NCI-H510A treated with DMSO at 0.1 percent for 48 hours (cell line): ENCODE measurements at regions not wholly inside any gene's neighbourhood (a gene's known extent, or its start where the extent isn't known, plus 50 kb on each side); places are given as distances from the start of the nearest gene placed in this dataset.

ENCODE experiments used
- DNase-seq: peaks from one replicate; lab custom pipeline; 2025; lab: John Stamatoyannopoulos, UW

DNA sequence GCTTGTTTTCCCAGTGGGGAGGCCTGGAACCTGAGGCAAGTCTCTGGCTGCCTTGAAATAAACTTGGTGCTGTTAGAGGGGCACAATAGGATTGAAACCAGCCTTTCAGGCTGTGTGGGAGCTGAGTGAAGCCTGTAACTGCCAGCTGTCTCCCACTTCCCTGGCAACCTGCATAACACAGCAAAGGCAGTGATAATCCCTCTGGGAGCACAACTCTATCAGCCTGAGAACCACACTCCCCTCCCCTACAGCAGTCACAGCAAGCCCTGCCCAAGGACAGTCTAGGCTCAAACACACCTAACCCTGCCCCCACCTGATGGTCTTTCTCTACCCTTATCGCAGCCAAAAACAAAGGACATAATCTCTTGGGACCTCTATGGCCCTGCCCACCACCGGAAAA lies 683.8 kb upstream of the ATXN8OS start:
- DNase-seq: no peak

DNA sequence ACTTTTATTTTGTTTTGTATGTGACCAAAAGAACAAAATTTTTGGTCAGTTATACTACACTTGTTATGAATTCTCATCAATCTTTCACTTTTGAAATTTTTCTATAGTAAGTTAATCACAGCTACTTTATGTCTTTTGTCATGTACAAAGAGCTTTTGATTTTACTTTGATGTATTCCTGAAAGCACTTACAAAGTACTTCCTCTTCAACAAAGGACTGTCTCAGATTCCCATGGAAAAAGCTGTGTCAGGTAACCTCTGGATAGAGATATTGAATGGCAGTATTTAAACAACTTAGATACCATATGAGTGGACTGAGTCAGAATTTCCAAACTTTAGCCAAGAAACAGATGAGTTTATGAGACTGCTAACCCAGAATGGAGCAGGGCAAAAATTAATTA lies 689.3 kb upstream of the ATXN8OS start:
- DNase-seq: no peak

DNA sequence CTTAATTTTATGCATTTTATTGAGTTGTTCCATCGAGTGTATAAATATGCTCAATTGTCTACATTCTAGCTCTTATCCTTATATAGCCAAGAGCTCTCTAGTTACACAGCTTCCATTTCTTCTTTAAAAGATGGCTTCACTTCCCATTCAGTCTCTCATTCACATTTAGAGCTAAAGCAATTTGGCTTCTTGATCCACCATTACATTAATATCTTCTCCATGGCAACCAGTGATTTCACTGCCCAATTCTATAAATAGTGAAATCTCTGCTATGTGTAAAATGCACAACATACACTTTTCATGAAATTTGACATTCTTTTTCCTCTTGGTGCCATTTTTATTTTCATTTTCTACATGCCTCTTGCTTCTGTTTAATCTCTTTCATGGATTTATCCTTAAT lies 696.9 kb upstream of the ATXN8OS start:
- DNase-seq: no peak

DNA sequence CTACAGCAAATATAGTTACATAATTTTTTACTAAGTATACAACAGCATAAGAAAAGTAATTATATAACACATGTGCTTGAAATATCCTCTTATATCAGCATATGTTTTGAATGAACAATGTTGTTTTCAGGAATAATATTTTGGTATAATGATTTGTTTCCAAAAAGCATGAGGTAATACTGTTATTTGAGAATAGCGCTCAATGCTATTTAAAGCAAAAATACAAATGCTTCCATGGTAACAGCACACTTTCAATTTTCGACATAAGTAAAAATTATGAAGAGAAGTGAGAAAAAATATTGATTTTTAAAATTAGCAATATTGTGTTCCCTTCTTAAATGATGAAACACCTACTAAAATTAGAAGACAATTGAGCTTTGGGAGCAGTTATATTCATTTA lies 715.9 kb upstream of the ATXN8OS start:
- DNase-seq: no peak

DNA sequence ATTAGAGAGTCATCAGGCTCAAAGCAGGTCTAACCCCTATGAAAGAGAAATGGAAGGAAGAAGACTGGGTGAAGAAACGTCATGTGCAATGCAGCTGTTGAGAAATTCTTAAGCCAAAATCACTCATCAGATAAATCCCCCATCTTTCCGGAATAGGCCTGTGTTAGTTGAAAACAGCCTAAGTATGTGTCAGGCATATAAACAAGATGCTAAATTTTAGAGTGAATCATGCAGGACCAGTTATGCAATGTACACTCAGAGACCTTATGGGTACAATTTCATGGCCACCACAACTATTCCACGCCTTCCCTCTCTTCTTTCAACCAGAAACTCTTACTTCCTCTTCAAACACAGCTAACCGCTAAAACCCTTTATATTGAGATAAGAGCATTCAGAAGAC lies 717.7 kb upstream of the ATXN8OS start:
- DNase-seq: no peak

DNA sequence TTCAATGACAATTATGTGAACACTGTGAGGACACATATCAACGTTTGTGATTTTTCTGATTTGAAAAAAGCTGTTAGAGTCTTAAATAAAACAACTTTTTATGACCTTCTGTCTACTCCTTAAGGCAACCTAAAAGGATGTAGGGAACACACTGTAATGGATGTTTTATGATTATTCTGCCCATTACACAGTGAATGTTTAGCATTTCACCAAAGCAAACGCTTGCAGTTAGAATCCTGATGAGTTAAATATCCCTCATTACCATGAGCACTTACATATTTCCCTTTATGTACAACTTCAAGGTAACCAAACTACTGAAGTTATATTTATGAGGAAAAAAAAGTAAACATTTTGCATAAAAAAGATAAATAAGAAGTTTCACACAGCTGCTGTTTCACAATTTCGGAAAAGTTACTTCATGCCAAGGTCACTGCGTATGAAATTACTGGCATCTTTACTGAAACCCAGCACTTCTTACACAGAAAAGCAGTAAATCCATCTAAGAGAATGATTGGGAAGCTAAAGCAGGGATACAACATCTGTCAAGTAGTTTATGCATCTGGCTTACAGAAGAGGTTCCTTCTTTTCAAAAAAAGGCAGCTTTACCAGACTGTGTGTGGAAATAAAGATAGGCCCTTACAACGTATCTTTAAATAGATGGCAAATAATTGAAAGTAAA lies 733.7 kb upstream of the ATXN8OS start:
- no peak for DNase-seq

DNA sequence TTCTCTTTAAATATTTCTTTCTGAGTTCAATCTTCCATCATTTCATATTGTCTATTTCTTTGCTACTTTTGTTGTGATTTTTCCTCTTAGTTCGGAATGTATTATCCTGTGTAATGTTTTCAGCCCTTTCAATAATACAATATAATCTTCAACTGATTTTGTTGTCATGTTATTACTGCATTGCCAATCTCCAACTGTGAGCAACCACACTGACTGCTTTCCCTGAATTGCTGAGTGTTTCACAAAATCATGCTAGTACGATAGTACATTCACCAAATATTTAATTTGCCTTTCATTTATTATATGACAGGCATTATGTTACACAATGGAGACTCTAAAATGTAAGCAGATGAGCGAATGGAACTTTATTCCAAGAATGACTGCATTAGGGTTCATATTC lies 744.3 kb upstream of the ATXN8OS start:
- no peak for DNase-seq

DNA sequence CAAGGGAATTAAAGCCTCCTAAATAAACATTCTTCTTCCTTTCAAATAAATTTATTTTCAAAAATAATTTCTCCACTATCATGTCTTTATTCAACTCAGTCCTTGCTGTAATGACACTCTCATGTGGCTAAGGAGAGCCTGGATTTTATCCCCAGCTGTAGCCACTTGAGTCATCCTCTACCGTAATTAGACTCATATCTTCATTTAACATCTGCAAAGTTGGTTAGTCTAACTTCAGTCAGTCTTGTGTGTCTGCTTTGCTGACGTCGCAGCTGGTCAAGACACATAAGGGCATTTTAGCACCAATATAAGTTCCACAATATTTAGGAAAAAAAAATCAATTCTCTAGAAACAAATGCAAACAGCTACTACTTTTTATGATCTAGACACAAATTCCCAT lies 776.4 kb upstream of the ATXN8OS start:
- DNase-seq: no peak

DNA sequence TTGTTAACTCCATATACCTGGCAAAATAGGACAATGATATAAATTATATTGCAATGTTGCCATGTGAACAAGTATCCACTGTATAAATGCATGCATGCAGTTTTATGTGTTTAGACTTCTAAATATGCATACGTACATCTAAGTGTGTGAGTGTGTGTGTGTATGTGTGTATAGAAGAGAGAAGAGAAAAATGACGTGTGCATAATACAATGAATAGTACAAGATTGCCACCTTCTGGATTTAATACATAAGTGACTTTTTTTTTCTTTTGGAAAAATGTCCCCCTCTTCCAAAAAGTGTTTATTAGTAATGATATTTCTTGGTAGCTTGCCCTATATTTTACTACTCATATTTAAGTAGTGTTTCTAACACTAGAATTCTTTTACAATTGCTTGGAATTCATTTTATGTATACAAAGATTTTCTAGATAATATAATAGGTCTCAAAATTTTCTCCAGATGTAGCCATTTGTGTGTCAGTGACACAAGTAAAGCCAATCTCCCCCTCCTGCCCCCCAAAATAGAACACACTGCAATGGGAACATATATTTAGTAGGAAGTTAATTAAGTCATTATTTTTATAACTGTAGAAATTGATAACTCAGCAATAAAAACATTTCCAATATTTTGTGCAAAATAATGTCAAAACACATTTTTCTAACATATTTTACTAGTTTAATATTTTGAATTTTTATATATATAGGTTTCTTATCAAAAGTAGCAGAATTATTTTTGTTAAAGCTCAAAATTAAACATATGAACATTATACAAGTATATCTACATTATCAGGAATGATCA lies 783.3 kb upstream of the ATXN8OS start:
- peak; percentile 58 for DNase-seq

DNA sequence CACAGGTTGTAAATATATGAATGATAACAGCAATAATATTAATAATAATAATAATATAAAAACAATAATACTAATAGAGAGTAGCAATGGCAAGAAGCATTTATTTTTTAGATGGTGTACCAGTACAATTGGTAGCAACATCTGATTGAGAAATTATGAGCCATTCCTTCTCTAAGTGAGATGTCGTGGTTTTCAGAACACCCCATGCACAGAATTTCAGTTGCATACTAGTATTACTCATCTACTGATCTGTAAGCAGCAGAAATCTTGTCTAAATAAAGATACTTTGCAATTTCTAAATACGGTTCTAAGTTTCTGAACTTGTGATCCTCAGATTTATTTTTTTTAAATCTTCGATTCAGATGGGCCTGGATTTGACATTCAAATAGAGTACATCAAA lies 788.0 kb upstream of the ATXN8OS start:
- no peak for DNase-seq

DNA sequence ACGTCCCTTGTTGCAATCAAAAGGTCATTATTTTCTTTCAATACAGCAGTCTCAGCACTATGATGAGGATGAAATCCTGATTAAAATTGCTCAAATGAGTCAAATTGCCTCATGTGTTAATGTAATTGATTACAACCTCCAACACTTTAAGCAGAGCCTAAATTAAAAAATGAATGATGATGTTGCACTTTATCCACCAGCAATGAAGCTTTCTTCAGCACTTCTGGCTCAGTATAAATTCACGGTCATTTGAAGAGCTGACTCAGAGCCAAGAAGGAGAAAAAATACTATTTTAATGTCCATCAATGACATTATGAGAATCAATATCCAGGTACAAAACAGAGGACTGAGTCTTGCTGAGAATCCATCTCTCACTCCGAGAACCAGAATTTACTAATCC lies 792.6 kb upstream of the ATXN8OS start:
- no peak for DNase-seq

DNA sequence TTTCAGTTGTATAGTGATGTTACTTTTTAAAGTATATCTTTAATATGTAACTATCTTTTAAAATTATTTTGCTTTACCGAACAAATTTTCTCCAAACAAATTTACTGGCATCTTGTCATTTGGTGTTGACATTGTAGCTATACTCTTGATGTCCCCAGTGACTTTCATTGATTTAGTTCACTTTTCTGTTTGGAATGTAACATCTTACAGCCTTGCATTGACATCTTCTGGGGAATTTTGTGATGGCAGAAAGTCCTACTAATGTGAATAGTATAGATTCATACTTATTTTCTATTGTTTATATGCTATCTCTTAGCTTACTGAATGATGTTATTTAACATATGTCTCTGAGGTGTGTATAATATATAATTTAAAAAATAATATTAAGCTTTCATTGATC lies 800.9 kb upstream of the ATXN8OS start:
- DNase-seq: no peak

DNA sequence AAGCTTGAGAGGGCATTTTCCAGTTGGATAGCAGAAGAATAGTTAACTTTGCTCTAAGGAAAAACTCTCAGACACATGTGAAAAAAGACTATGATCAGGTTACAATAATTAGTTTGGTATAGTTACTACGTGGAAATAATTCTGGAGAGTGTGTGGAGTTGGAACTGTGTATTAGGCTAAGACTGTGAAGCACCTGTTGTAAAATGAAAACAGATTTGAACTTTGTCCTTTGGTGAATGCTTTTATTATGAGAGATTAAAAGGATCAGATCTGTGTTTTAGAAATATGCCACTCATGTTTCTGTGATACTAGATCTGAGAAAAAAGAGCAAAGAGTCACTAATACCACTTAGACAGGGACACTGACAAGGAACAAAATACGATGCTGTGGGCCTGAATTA lies 807.5 kb upstream of the ATXN8OS start:
- DNase-seq: no peak

DNA sequence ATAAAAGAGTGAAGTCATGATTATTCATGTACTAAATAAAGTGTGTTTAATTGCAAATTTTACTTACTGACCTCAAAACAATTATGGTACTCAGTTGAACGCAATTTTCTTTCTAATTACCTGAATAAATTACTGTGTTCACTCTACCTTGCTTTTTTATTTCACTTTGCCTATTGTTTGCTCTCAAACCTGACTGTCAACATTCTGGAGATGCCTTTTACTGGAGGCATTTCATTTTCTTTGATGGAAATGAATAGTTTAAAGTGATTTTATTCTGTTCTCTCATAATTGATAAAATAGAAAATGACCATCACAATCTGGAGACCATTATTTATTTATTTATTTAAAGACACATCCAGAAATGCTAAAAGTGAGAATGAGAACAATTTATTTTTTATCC lies 811.5 kb upstream of the ATXN8OS start:
- no peak for DNase-seq

DNA sequence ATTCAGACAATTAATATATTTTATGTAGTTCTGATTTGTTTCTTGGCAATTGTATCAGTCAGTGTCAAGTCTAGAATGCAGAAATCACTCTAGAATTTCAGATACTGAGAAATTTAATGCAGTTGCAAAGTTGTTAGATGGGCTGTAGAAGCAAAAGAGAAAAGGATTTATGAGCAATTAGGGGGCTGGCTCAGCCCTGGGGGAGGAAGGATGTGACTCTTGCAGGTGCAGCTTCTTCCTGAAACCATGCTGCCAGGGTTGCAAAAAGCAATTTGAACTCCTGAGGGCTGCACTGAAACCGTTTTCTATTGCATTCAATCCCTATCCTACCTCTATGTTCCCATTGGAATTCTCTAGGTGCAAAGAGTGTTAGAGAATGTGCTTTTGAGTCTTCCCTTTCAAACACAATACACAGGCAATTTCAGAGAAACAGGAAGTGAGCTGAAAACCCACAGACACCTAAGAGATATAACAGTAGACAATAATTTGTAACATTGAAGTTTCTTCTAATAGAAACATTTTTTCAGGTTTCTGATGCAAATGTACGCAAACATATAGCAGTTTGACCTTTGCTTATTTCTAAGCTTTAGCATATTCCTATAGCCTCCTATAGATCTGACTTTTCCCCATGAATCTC lies 814.7 kb upstream of the ATXN8OS start:
- no peak for DNase-seq

DNA sequence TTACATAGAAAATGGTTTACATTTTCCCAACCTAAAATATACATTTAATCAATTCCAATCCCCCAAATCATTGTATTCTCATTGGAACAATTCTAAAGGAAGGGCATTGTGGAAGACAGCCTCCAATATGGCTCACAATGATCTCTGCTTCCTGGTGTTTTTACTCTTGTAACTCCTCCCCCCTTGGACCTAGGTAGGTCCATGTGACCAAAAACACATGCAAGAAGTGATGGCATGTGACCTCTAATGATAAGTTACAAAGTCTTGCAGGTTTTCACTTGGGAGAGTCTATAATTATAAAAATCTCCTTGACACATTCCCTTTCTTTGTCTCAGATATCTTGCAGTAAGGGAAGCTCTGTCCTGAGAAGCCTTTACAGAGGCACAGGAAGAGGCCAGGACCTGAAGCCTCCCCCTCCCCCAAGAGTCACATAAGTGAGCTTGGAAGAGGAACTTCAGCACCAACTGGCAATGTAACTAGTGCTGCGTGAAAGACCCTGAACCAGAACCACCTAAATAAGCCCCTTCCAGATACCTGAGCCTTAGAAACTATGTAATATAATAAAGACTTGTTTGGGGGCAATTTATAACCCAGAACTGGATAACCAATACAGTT lies 816.2 kb upstream of the ATXN8OS start:
- DNase-seq: no peak

DNA sequence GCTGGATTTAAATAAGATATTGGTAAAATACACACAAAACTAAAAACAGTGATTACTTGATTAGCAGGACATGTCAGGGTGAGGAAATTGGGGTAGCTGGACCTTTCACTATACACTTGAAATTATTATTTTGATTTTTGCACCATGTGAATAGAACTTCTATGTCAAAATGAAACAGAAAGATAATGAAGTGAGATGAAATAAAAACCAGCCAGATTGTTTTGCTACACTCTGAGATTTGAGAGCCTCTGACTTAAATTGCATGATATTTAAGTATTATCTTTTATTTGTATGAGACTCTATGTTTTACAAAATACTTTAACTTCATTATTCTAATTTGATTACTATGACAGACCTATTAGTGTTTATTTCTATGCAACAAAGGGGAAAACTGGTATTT lies 819.6 kb upstream of the ATXN8OS start:
- no peak for DNase-seq

DNA sequence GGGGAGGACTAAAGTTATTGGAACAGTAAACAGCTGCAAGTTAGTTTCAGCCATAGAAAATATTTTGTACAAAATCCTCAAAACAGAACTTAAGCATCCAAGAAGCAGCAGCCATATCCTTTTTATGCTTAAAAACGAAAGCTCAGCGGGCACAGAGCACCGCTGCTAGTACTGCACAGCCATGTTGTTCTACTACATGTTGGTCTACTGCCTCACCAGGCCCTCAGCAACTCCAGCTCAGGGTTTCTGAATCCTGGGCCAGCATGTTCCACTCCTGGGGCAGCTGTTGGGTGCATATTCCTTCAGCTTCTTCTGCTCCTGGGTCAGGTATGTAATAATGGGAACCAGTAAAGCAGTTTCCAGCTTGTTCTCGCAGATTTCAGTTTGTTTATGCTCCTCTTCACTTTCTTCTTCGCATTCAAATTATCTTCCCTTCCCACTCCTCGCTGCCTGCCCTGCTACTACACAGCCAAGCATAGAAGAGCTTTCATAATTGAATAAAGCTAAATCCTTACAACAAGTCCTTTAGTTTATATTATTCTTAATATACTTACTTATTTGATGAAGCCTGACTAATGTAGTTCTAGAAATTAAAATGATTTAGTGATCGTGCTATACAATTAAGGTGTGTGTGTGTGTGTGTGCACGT lies 820.5 kb upstream of the ATXN8OS start:
- DNase-seq: no peak

DNA sequence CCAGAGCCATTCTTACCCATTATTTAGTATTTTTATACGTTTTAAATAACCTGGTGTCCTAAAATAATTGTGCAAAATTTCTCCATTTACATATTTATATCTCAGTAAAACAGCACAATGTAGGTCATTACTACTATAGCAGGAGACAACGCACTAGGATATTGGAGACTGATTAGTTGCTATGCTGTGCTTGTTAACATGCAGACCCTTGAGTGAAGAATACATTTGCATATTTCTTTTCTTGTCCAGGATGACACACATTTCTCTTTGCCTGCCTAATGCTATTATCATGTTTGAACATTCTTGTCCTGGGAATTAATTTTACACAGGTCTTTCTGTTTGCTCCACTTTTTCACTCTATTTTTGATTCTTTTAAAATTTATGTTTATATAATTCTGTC lies 823.8 kb upstream of the ATXN8OS start:
- DNase-seq: no peak

DNA sequence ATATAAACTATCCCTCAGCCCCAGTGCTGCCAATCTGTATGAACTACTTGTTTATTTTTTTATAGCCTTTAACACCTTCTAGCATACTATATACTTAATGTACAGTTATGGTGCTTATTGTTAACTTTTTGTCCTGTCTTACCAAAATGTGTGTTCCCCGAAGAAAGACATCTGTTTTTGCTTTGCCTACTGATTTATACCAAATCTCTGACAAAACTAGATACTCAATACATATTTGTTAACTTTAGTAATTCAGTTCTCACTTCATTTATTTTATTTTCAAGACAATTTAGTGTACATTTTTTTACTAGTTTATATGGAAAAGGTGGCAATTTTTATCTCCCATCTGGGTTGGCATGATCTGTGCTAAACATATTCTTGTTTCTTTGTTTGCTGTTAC lies 824.3 kb upstream of the ATXN8OS start:
- no peak for DNase-seq

DNA sequence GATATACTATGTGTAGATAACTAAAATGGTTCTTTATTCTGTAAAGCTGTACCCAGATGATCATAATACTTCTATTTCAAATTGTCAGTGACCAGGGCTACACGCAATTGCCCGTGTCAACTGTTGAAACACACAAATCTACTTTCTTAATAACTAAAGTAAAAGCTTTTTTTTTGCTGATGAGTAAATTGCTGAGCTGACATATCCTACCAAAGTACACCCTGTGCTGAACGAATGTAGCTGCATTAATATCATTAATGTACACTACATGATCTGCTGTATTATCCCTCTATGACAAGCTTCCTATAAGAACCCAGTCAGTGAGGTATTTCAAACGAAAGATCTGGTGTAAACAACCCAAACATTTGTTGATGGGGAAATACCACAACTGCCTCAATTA lies 827.2 kb upstream of the ATXN8OS start:
- DNase-seq: no peak

DNA sequence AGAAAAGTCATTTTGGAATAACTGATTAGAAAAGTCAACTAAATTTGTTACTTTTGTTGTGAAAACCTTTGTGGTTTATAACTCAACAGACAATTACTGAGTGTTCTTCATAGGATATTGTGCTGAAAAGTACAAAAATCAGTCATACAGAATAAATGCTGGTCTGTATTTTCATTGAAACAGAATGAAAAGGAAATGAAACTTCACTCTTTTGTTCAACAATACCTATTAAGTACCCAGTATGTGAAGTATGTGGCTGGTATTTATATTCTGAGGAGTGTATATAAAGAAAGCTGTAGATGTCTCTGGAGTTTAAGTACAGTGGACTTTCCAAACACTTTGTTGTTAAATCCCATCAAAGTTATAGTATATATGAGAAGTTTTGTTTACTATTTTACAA lies 828.4 kb upstream of the ATXN8OS start:
- no peak for DNase-seq

DNA sequence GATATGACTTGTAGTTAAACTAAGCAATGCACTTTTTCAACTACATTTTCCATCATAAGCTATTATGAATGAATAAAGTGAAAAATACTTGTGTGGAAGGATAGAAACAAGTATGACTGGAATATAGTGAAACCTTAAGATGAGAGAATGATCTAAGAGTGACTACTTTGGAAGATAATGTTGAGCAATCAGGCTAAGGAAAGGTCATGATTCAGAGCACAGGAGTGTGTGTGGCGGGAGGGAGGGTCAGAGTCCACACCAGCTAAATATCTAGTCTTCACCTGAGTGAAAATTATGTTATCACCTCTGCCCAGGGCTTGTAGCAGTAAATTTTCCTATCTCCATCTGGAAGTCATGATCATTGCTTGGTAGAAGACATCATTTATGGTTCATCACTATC lies 833.4 kb upstream of the ATXN8OS start:
- DNase-seq: no peak
